ENCODE measurements at regions not wholly inside any gene's neighbourhood (a gene's known extent, or its start where the extent isn't known, plus 50 kb on each side); places are given as distances from the start of the nearest gene placed in this dataset.

- H4K5ac ChIP-seq (ENCODE audit: low read depth, low read length) = no peak overlapping the region
- H4K8ac ChIP-seq (ENCODE audit: low read depth in 2 of 2, low read length in 2 of 2) = no peak overlapping the region
- H3K14ac ChIP-seq (replicated peaks; ENCODE audit: low read depth, low read length) = no peak overlapping the region
- H3K4ac ChIP-seq (ENCODE audit: low read depth, low read length) = no peak overlapping the region
- no peak overlapping the region for H3K4me2 ChIP-seq (ENCODE audit: low read depth, low read length)
- ATAC-seq (ENCODE audit: low read depth) (no peak), DNase-seq (no peak)
- no peak overlapping the region for H3K56ac ChIP-seq (ENCODE audit: extremely low read depth, insufficient read depth, low read length)
- H3K27me3 ChIP-seq (ENCODE audit: control insufficient read depth, insufficient read depth, low read length) = peaks cover 11% of the 10 kb centered on the region
- H2BK120ac ChIP-seq (ENCODE audit: low read depth, low read length) = no peak overlapping the region
- H2AK9ac ChIP-seq (replicated peaks; ENCODE audit: low read depth, low read length, poor library complexity) = no peak overlapping the region
- H3K27ac ChIP-seq (ENCODE audit: insufficient read depth, low read length) = no peak overlapping the region
- no peaks in the 10 kb centered on the region for H3K4me1 ChIP-seq (ENCODE audit: control insufficient read depth, insufficient read depth, low read length)
- H2BK15ac ChIP-seq (ENCODE audit: low read depth, low read length) = no peak overlapping the region
- H4K91ac ChIP-seq (ENCODE audit: insufficient read depth, low read depth, low read length) = no peak overlapping the region
- WGBS, 2 experiments (ENCODE audit: extremely low coverage in 2 of 2, insufficient read length in 1 of 2) = 0% methylated on average over 1 of the region's 4 CpGs; no CpG with 5 or more reads in 1 of the 2 experiments
- no peak overlapping the region for H2AFZ ChIP-seq (replicated peaks; ENCODE audit: low read length, poor library complexity)
- intact Hi-C loops (cut with micrococcal nuclease) (no loop called here), dilution Hi-C loops (cut with HindIII; ENCODE audit: low sequenced_read_pairs, unreplicated experiment) (no loop called here), in situ Hi-C loops (cut with MboI; ENCODE audit: low sequenced_read_pairs) (no loop called here)
- H3K36me3 ChIP-seq (ENCODE audit: control insufficient read depth, insufficient read depth, low read length) = no peaks in the 10 kb centered on the region
- ChIA-PET CTCF (interaction anchor here (0.6 to 1.1 kb wide), 2 partner anchors 14 to 431 kb away, joined by 3 read pairs; no protein-coding TSS in a partner anchor), POLR2A (ENCODE audit: unreplicated experiment) (no interaction called here)
- no peak overlapping the region for H2BK5ac ChIP-seq (ENCODE audit: low read depth, low read length, poor library complexity, severe bottlenecking)
- H3K4me3 ChIP-seq (ENCODE audit: insufficient read depth, low read depth, low read length) = no peak overlapping the region
- BruUV-seq (replicated peaks) = no TSS peak
- H2BK20ac ChIP-seq (ENCODE audit: low read depth, low read length) = no peak overlapping the region
- TF ChIP-seq MXI1 (IDR thresholded peaks at IDR 0.05; ENCODE audit: borderline replicate concordance, low read depth, low read length) (no peak), USF2 (IDR thresholded peaks at IDR 0.05; ENCODE audit: low read depth, low read length) (no peak), RCOR1 (IDR thresholded peaks at IDR 0.05; ENCODE audit: insufficient replicate concordance, low read length) (no peak), FOS (IDR thresholded peaks at IDR 0.05; ENCODE audit: low read depth, low read length) (no peak), BHLHE40 (IDR thresholded peaks at IDR 0.05; ENCODE audit: low read depth, low read length) (no peak), NFE2L2 (IDR thresholded peaks at IDR 0.05; ENCODE audit: low read depth, low read length) (no peak), CTCF (conservative IDR thresholded peaks at IDR 0.05; ENCODE audit: low read depth, low read length) (no peak), CHD1 (IDR thresholded peaks at IDR 0.05; ENCODE audit: low read depth, low read length) (no peak), POLR2A (IDR thresholded peaks at IDR 0.05; ENCODE audit: low read depth, low read length) (no peak), MAZ (IDR thresholded peaks at IDR 0.05; ENCODE audit: borderline replicate concordance, low read depth, low read length) (no peak), ELK1 (IDR thresholded peaks at IDR 0.05; ENCODE audit: borderline replicate concordance, low read depth, low read length) (no peak), RFX5 (IDR thresholded peaks at IDR 0.05; ENCODE audit: low read depth, low read length) (no peak), RAD21 (IDR thresholded peaks at IDR 0.05; ENCODE audit: low read length) (no peak), MAFK (IDR thresholded peaks at IDR 0.05; ENCODE audit: low read depth, low read length) (no peak)
- H3K23ac ChIP-seq (ENCODE audit: low read depth, low read length) = no peak overlapping the region
- H3K9me1 ChIP-seq (ENCODE audit: insufficient read depth, low read length) = no peaks in the 10 kb centered on the region
- no peak overlapping the region for H3K9ac ChIP-seq (ENCODE audit: low read depth, low read length)
- H3K18ac ChIP-seq (ENCODE audit: low read depth, low read length) = no peak overlapping the region
- no peaks in the 10 kb centered on the region for H4K20me1 ChIP-seq (ENCODE audit: insufficient read depth, low read length)
- no peak overlapping the region for H2AK5ac ChIP-seq (ENCODE audit: low read depth, low read length)
- H3K9me3 ChIP-seq (ENCODE audit: control insufficient read depth, insufficient read depth, low read length) = no peaks in the 10 kb centered on the region
- H3K79me1 ChIP-seq (ENCODE audit: low read depth in 1 of 2, low read length in 2 of 2) = no peaks in the 10 kb centered on the region
Observed at GRCh38 chr10:28410420-28411135, 107.7 kb upstream of the MPP7 start.

Data from IMR-90 (cell line).